NCI-H1436 (cell line): ENCODE measurements at regions not wholly inside any gene's neighbourhood (a gene's known extent, or its start where the extent isn't known, plus 50 kb on each side); places are given as distances from the start of the nearest gene placed in this dataset.

Experiments
- DNase-seq: peaks from one replicate; lab custom pipeline; 2025; lab: John Stamatoyannopoulos, UW

DNA sequence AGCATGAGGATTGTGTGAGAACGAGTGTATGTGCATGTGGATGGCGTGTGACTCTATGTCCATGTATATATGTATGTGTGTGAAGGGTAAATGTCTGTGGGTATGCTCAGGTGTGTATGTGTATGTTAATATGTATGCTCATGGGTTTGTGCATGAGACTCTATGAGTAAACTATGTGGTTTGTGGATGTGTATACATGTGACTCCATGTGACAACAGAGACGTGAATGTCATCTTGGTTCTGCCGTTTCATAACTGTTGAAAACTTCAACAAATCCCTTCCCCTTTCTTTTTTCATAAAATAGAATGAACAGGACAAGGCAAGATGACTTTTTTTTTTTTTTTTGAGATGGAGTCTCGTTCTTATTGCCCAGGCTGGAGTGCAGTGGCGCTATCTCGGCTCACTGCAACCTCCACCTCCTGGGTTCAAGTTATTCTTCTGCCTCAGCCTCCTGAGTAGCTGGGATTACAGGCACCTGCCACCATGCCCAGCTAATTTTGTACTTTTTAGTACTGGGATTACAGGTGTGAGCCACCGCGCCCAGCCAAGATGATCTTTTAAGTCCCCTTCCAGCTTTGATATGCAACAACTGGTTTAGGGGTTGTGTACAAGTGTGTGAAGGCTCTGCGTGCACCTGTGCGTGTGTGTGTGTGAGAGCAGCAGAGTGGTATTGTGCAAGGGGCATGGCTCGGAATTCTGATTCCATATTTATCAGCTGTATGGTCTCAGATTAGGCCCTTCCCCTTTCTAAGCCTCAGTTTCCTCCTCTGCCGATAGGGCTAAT, 106.3 kb downstream of the EBNA1BP2 start:
- DNase-seq = no peak

DNA sequence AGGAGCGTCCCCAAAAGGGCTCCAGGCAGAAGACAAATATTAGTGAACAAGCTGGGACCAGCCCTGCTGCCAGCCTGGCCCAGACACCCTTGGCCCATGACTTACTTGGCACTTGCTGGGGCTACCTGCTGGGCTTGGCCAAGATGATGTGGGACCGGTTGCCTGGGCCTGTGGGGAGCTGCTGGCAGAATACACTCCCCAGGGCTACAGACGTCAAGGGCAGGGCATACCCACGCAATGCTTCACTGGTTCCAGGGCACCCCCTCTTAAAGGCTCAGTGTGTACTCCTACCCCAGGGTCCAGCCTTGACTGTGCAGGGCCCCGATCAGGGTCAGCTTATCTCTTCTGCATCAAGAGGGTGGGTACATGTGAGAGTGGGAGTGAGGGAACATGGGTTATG, 106.5 kb upstream of the SLC2A1 start:
- no peak for DNase-seq

DNA sequence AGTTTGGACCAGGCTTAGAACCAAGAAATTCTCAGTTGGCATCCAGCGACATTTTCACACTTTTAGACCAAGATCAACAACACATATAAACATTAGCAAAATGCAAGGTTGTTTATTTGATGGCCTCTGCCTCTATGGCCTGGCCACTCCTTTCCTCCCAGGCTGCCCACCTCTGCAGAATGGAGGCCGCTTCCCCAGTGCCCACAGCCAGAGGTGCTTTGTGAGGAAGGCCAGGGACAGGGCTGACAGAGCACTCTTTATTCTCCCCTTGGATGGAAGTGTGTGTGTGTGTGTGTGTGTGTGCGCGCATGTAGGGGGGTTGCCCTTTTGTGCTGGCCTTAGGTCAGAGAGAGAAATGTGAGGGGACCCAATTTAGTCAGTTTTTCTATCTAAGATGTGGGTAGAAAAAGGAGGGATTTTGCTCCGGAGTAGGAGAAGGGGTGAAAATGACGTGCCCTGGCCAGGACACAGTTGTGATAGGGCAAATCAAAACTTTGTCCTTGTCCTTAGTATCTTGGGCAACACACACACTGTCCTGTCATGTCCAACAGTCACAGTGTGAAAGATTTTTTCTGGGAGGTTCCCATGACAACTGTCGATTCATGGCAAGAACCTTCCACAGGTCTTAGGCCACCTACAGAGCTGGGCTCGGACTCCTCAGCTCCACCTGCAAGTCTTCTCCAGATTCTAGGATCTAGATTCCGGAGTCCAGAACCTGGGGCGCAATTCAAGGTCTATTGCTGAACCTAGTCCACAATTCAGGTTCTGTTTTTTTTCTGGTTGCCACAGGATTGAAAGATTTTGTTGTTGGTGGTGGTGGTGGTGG, 104.9 kb upstream of the SLC2A1 start:
- no peak for DNase-seq

DNA sequence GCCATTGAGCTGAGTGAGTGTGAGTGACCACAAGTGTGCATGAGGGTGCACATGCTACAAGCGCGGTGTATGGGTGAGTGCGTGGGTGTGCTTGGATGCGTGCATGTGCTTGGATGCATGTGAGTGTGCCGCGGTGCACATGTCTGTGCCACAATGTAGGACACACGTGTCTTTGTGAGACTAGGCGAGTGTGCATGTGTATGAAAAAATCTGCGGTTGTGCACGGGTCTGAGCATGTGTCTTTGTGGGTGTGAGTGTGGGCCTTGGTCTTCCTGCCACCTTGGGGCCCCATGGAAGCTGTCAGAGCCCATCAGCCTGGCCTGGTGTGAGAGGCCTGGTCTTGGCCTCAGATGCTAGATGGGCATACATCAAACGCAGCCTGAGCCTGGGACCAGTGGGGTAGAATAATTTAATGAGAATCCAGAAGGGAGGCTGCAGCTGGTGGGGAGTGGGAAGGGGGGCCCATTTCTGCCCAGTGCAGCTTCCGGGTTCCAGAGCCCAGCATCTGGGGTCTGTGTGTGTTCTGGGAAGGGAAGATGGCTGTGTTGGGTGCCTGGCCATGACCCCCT, 103.9 kb upstream of the SLC2A1 start:
- DNase-seq = no peak

DNA sequence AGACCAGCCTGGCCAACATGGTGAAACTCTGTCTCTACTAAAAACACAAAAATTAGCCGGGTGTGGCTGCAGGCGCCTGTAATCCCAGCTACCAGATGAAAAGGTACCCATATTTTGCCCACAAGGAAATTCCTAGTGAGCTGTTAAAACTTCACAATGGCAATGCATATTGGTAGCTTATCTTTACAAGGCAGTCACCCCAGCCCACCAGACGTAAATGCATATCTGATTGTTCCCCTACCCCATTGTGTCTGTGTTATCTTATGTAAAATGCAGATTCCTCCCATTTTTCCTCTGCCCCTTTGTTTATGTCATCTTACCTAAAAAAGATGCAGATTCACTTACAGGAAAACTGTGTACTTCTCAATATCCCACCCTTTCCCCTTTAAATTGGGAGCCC, 103.1 kb upstream of the SLC2A1 start:
- no peak for DNase-seq

DNA sequence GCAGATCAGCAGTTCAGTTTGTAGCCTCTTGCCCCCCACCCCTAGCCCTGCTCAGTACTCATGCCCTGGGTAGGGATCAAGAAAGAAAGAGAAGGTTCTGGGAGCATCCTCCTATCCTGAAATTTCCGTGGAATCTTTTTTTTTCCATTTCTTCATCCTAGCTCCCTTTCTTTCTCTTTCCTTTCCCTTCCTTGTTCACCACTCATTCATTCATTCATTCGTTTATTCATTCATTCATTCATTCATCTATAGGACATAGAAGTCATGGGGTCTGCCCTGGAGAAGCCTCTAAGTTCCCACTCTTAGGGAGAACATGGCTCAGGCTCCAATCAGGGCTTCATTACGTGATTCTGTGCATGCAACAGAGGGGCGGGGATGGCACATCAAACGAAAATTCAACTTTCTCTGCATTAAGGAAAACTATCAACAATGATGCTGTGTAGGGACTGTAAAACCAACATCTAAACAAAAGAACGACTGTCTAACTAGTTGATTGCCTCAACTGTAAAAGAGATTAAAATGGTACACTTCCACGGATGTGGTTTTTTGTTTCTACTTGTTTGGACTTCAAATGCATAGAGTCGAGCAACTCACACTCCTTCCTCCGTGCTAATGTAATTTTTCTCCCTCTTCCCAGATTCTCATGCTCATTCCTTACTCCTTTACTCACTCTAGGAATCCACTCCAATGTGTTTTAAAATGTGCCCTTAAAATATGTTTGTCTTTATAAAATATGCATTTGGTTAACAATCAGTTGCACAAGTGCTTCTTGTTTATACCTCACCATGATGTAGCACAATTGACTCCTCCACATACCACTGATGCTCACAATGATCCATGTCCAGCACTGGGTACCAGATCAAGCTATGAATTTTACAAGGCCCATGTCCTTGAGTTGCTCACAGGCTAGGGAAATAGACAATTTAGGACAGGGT, 101.2 kb upstream of the SLC2A1 start:
- no peak for DNase-seq

DNA sequence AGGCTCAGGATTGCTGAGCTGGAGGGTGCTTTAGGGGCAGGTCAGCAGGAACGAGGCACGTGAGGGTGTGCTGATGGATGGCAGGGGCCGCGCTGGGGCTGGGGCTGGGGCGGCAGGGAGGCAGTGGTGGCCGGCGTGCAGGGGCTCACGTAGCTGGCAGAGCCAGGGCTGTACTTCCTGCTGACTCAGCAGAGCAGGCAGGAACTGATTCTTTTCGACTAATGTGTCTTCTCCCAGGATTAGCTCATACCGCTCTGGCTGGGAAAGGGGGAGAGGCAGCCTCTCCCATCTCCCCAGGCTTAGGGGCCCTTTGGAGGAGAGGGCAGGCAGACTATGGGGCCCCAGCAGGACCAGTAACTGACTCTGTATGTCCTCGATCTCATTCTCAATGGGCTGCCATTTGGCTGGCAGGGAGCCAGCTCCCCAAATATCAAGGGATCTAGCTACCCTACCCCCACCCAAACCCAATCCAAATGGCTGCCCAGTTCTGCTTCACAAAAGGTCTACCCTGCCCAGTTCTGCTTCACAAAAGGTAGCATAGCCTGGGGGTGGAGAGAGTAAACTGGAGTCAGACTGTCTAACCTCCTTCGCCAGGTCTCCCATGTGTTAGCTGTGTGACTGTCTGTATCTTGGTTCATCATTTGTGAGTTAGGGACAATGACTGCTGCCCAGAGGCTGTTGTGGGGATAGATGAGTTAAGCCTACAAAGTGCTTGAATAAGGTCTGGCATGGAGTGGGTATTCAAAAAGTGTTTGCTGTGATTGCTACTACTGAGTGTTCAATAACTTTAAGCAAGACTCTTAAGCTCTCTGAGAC, 100.1 kb upstream of the SLC2A1 start:
- DNase-seq = no peak

DNA sequence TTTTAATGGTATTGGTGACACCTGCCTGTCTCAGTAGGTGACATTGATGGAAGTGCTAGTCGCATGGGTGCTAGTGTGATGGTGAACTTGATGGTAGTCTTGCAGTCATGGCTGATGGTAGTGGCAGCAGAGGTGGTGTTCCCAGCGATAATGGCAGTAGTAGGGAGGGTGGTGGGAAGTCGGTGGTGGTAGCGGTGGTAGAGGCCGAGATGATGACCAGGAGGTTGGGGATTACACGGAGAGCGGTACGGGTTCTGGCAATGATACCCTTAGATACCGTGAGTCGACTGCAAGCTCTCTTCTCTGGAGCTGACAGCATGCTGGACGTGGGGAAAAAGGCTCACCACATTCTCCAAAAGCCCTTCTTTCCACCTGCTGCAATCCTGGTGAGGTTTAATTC, 99.4 kb upstream of the SLC2A1 start:
- no peak for DNase-seq

DNA sequence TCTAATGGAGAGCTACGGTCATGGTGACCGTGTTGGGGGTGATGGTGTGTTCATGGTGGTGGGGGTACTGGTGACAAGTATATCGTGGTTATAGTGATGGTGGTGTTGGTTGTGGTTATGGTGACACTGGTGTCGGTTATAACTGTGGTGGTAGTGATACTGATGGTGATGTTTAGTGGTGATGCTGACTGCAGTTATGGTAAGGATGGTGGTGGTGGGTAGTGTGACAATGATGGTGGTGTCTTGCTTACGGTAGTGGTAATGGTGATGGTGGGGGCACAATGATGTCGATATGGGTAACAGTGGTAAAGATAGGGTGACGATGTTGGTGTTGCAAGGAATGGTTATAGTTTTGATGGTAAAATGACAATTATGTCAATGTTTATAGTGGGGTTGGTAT, 98.9 kb upstream of the SLC2A1 start:
- DNase-seq = no peak

DNA sequence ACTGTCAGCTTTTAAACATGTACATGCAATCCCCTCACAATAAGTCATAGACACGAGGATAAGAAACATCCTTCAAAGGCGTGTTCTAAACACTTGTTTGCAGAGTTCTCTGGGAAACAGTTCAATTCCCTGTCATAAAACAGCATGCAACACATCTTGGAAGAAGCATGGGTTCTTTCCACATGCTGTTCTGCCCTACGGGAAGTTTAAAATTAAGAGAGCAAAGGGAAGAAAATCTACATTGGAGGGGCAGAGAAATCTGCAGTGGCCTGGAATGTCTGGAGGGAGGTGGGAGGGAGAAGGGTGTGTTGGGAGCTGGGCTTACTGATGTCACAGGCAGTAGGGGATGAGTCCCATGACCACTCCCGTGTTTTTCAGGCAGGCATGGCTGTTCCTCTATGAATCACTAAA, 98.3 kb upstream of the SLC2A1 start:
- no peak for DNase-seq

DNA sequence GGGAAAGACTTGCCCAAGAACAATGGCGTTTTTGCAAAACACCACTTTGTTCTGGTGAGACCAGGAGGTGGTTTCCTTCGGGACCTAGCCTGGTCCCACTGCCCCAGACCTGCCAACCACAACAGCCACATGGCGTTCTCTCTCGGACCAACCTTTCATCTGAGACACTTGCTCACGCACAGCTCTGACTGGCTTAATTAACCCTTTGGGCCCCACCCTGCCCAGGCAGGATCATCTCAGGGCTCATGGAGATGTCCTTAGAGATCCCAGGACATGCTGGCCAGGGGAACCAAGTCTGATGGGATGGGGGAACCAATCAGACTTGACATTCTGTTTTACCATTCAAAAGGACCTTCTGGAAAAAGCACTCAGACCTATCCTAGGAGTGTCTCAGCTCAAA, 97.8 kb upstream of the SLC2A1 start:
- no peak for DNase-seq

DNA sequence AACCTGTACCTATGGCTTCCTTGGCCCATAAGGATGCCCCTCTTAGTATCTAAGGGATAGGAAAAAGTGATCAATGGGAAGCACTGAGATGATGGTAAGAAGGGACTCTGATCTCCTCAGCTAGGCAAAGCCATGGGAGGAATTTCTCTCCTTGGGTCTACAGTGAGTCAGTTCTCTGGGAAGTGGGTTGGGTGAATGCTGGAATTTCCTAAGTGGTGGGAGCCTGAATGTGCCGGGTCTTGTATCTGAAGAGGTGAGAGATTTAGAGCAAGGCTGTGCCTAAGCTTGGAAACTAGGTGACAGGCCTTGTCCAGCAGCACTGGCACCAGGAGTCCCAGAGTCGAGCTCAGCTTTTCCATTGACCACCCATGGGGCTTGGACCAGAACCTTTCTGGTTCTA, 96.3 kb upstream of the SLC2A1 start:
- no peak for DNase-seq

DNA sequence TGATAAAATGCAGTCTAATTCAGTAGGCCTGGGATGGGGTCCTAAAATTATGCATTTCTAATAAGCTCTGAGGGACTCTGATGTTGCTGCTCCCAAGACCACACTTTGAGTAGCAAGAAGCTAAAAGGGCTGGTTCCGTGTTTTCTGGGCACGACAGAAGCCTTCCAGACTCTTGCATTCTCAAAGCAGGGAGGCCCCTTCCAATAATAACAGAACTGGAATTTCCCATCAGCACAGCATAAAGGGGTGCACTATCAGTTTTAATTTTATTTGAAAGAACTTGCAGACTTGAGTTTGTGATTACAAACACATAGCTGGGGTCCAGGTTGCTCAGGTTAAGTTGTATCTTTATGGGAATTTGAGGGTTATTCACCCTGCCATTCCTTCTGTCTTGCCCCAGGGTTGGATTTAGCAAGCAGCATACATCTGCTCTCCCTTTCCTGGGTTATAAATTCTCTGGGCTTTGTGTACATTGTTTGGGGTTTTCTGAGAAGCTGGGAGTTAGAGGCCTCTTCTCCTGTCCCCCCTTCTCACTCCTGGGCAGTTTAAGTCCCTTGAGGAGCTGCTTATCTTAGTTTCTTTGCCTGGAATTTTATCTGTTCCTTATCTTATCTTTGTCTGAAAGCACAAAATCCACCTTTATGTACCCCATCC, 94.2 kb upstream of the SLC2A1 start:
- DNase-seq = no peak

DNA sequence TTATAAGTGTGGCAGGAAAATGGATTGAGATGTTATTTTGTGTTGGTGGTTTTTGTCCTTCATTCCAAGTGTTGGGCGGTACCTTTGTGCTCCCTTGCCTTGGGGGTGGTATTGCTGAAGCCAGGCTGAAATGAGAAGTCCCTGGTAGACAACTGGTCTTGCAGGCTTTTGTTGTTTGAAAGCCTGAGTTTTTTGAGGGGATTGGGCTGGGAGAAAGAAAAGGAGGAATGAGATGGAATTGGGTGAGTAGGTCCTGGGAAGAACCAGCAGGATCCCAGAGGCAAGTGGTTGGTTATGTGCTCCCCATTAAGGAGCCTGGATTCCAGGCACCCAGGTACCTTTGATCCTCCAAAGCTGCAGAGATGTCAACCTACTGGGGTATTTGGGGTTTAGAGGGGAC, 93.7 kb upstream of the SLC2A1 start:
- DNase-seq = no peak

DNA sequence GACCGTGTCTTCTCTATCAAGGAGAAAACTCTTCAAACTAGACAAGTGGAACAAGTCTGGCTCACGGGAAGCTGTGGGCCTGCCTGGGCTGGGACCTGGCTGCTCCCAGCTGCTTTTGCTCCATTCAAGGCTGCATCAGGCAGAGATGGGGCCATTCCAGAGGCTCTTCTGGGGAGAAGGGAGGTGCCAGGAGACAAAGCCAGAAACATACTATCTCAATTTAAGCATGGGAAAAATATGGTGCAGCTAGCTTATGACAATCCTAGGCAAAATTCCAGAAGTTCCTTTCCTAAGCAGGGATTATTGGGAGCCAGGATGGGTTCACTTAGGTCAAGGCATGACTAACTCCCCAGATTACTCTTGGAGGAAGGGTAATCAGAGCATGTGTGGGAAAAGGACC, 90.8 kb upstream of the SLC2A1 start:
- DNase-seq = no peak

DNA sequence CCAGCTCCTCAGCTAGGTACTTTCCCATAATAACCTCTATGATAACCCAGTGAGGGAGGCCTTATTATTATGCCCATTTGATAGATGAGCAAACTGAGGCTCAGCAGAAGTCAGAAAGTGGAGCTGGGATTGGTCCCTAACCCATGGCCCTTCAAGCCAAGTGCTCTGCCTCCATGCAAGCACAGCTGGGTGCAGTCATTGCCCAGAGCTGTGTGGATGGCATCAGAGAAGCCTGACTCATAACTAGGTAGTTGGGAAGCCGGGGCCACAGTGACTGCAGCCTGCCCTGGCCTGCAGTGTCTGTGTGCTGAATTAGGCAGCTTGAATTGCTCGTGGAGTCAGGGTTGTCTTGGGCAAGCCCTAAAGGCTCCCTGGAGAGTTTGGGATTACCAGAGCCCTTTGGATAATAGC, 89.9 kb upstream of the SLC2A1 start:
- no peak for DNase-seq

DNA sequence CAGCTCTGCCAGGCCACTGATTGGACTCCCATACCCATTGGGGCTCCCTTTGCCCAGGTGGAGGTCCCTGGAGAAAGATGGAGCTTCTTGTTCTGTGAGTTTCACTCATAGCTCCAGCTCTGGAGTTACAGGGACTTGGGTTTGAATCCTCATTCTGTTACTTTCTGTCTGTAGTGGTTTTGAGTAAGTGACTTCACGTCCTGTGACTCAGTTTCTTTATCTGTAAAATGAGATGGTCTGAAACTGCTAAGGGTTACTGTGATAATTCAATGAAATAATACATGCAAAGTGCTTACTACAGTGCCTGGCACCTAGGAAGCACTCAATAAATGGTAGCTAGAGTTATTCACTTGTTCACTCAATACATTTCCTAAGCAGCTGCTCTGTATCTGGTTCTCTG, 88.5 kb upstream of the SLC2A1 start:
- no peak for DNase-seq

DNA sequence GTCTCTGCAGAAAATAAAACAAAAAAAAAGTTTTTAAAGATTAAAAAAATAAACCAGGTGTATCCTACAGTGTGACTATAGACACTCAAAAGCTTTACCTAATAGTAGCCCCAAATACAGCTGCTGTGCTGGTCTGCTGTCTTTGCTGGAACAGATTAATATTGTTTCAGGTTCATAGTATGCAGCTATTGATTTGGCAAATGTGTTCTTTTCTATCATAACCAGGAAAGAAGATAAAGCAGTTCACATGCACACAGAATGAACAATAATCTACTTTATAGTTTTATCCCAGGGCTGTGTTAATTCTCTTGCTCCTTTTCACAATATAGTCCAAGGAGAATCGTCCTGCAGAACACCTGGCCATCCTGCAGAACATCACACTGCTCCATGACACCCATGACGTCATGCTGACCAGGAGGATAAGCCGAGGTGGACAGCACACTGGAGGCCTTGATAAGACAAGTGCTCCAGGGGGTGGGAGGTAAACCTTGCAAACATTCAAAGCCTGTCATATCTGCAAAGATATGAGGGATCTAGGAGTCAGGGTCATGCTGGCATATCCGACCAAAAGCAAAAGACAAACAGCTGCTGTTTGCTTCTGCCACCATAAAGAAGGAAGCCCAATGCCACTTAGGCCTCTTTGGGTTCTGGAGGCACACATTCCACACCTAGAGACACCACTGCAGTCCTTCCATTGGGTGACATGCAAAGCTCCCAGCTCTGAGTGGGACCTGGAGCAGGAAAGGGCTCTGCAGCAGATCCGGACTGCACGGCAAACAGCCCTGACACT, 86.1 kb upstream of the SLC2A1 start:
- DNase-seq = no peak

DNA sequence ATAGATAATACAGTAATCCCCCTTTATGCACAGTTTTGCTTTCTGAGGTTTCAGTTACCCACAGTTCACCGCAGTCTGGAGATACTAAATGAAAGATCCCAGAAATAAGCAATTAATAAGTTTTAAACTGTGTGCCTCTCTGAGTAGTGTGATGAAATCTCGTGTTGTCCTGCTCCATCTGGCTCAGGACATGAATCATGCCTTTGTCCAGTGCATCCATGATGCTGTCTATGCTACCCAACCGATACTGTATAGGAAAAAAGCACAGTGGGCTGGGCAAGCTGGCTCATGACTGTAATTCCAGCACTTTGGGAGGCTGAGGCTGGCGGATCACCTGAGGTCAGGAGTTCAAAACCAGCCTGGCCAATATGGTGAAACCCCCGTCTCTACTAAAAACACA, 85.0 kb upstream of the SLC2A1 start:
- no peak for DNase-seq
